ENCODE measurements at regions not wholly inside any gene's neighbourhood (a gene's known extent, or its start where the extent isn't known, plus 50 kb on each side); places are given as distances from the start of the nearest gene placed in this dataset.

- Histone ChIP-seq H3K27ac (ENCODE audit: low read depth in 2 of 2, low read length in 2 of 2) (no peak overlapping the region), H3K27me3 (ENCODE audit: control insufficient read depth in 2 of 2, insufficient read depth in 2 of 2, low read length in 2 of 2) (no peaks in the 10 kb centered on the region), H3K36me3 (ENCODE audit: control insufficient read depth in 2 of 2, insufficient read depth in 2 of 2, low read length in 2 of 2) (no peaks in the 10 kb centered on the region), H3K9me3 (ENCODE audit: control insufficient read depth in 2 of 2, low read length in 2 of 2) (no peaks in the 10 kb centered on the region), H3K4me1 (ENCODE audit: control insufficient read depth in 2 of 2, insufficient read depth in 2 of 2, low read length in 2 of 2) (peaks cover 4 to 8% of the 10 kb centered on the region in 2 donors), H3K4me3 (ENCODE audit: low read length in 2 of 2) (no peak overlapping the region), H3K9ac (ENCODE audit: low read depth in 1 of 2, low read length in 2 of 2) (no peak overlapping the region)
Measured at GRCh38 chr19:31075146-31075655, 274.0 kb downstream of the TSHZ3 start.

- Histone ChIP-seq H3K36me3 (ENCODE audit: control insufficient read depth in 2 of 2, insufficient read depth in 2 of 2, low read length in 2 of 2) (no peaks in the 10 kb centered on the region), H3K9ac (ENCODE audit: low read depth in 1 of 2, low read length in 2 of 2) (no peak overlapping the region), H3K4me1 (ENCODE audit: control insufficient read depth in 2 of 2, insufficient read depth in 2 of 2, low read length in 2 of 2) (peaks cover 4 to 8% of the 10 kb centered on the region in 2 donors), H3K9me3 (ENCODE audit: control insufficient read depth in 2 of 2, low read length in 2 of 2) (no peaks in the 10 kb centered on the region), H3K4me3 (ENCODE audit: low read length in 2 of 2) (no peak overlapping the region), H3K27me3 (ENCODE audit: control insufficient read depth in 2 of 2, insufficient read depth in 2 of 2, low read length in 2 of 2) (no peaks in the 10 kb centered on the region), H3K27ac (ENCODE audit: low read depth in 2 of 2, low read length in 2 of 2) (no peak overlapping the region)
Measured at GRCh38 chr19:31074199-31075125, 274.8 kb downstream of the TSHZ3 start.

GRCh38 chr19:31073485-31074198 is 275.6 kb downstream of the TSHZ3 start:
- H3K27ac ChIP-seq (ENCODE audit: low read depth in 2 of 2, low read length in 2 of 2) = no peak overlapping the region
- peaks cover 4 to 8% of the 10 kb centered on the region in 2 donors for H3K4me1 ChIP-seq (ENCODE audit: control insufficient read depth in 2 of 2, insufficient read depth in 2 of 2, low read length in 2 of 2)
- no peak overlapping the region for H3K9ac ChIP-seq (ENCODE audit: low read depth in 1 of 2, low read length in 2 of 2)
- H3K27me3 ChIP-seq (ENCODE audit: control insufficient read depth in 2 of 2, insufficient read depth in 2 of 2, low read length in 2 of 2) = no peaks in the 10 kb centered on the region
- H3K4me3 ChIP-seq (ENCODE audit: low read length in 2 of 2) = no peak overlapping the region
- H3K36me3 ChIP-seq (ENCODE audit: control insufficient read depth in 2 of 2, insufficient read depth in 2 of 2, low read length in 2 of 2) = no peaks in the 10 kb centered on the region
- H3K9me3 ChIP-seq (ENCODE audit: control insufficient read depth in 2 of 2, low read length in 2 of 2) = no peaks in the 10 kb centered on the region

GRCh38 chr19:31072451-31072850 is 276.8 kb downstream of the TSHZ3 start:
- H3K9ac ChIP-seq (ENCODE audit: low read depth in 1 of 2, low read length in 2 of 2) = no peak overlapping the region
- no peak overlapping the region for H3K4me3 ChIP-seq (ENCODE audit: low read length in 2 of 2)
- H3K4me1 ChIP-seq (ENCODE audit: control insufficient read depth in 2 of 2, insufficient read depth in 2 of 2, low read length in 2 of 2) = peaks cover 4 to 8% of the 10 kb centered on the region in 2 donors
- H3K27ac ChIP-seq (ENCODE audit: low read depth in 2 of 2, low read length in 2 of 2) = no peak overlapping the region
- H3K36me3 ChIP-seq (ENCODE audit: control insufficient read depth in 2 of 2, insufficient read depth in 2 of 2, low read length in 2 of 2) = no peaks in the 10 kb centered on the region
- no peaks in the 10 kb centered on the region for H3K9me3 ChIP-seq (ENCODE audit: control insufficient read depth in 2 of 2, low read length in 2 of 2)
- H3K27me3 ChIP-seq (ENCODE audit: control insufficient read depth in 2 of 2, insufficient read depth in 2 of 2, low read length in 2 of 2) = no peaks in the 10 kb centered on the region

GRCh38 chr19:31071136-31071855 is 277.9 kb downstream of the TSHZ3 start:
- peak overlapping the region in 1 of 2 donors; percentile 17 for H3K9ac ChIP-seq (ENCODE audit: low read depth in 1 of 2, low read length in 2 of 2)
- peak overlapping the region; percentile 39 for H3K27ac ChIP-seq (ENCODE audit: low read depth in 2 of 2, low read length in 2 of 2)
- H3K4me1 ChIP-seq (ENCODE audit: control insufficient read depth in 2 of 2, insufficient read depth in 2 of 2, low read length in 2 of 2) = peaks cover 4 to 8% of the 10 kb centered on the region in 2 donors
- no peaks in the 10 kb centered on the region for H3K36me3 ChIP-seq (ENCODE audit: control insufficient read depth in 2 of 2, insufficient read depth in 2 of 2, low read length in 2 of 2)
- H3K4me3 ChIP-seq (ENCODE audit: low read length in 2 of 2) = peak overlapping the region in 1 of 2 donors; percentile 40
- H3K27me3 ChIP-seq (ENCODE audit: control insufficient read depth in 2 of 2, insufficient read depth in 2 of 2, low read length in 2 of 2) = no peaks in the 10 kb centered on the region
- no peaks in the 10 kb centered on the region for H3K9me3 ChIP-seq (ENCODE audit: control insufficient read depth in 2 of 2, low read length in 2 of 2)

GRCh38 chr19:31070146-31071065 is 278.8 kb downstream of the TSHZ3 start:
- Histone ChIP-seq H3K9ac (ENCODE audit: low read depth in 1 of 2, low read length in 2 of 2) (no peak overlapping the region), H3K27ac (ENCODE audit: low read depth in 2 of 2, low read length in 2 of 2) (no peak overlapping the region), H3K4me3 (ENCODE audit: low read length in 2 of 2) (no peak overlapping the region), H3K27me3 (ENCODE audit: control insufficient read depth in 2 of 2, insufficient read depth in 2 of 2, low read length in 2 of 2) (no peaks in the 10 kb centered on the region), H3K4me1 (ENCODE audit: control insufficient read depth in 2 of 2, insufficient read depth in 2 of 2, low read length in 2 of 2) (peaks cover 4 to 8% of the 10 kb centered on the region in 2 donors), H3K9me3 (ENCODE audit: control insufficient read depth in 2 of 2, low read length in 2 of 2) (no peaks in the 10 kb centered on the region), H3K36me3 (ENCODE audit: control insufficient read depth in 2 of 2, insufficient read depth in 2 of 2, low read length in 2 of 2) (no peaks in the 10 kb centered on the region)

- no peak overlapping the region for H3K9ac ChIP-seq (ENCODE audit: low read depth in 1 of 2, low read length in 2 of 2)
- no peak overlapping the region for H3K27ac ChIP-seq (ENCODE audit: low read depth in 2 of 2, low read length in 2 of 2)
- H3K4me1 ChIP-seq (ENCODE audit: control insufficient read depth in 2 of 2, insufficient read depth in 2 of 2, low read length in 2 of 2) = peaks cover 4 to 8% of the 10 kb centered on the region in 2 donors
- no peak overlapping the region for H3K4me3 ChIP-seq (ENCODE audit: low read length in 2 of 2)
- no peaks in the 10 kb centered on the region for H3K27me3 ChIP-seq (ENCODE audit: control insufficient read depth in 2 of 2, insufficient read depth in 2 of 2, low read length in 2 of 2)
- H3K36me3 ChIP-seq (ENCODE audit: control insufficient read depth in 2 of 2, insufficient read depth in 2 of 2, low read length in 2 of 2) = no peaks in the 10 kb centered on the region
- H3K9me3 ChIP-seq (ENCODE audit: control insufficient read depth in 2 of 2, low read length in 2 of 2) = no peaks in the 10 kb centered on the region
Measured at GRCh38 chr19:31068268-31068667, 281.0 kb downstream of the TSHZ3 start.

GRCh38 chr19:31066385-31066784 is 282.9 kb downstream of the TSHZ3 start:
- H3K36me3 ChIP-seq (ENCODE audit: control insufficient read depth in 2 of 2, insufficient read depth in 2 of 2, low read length in 2 of 2) = no peaks in the 10 kb centered on the region
- no peak overlapping the region for H3K9ac ChIP-seq (ENCODE audit: low read depth in 1 of 2, low read length in 2 of 2)
- no peak overlapping the region for H3K27ac ChIP-seq (ENCODE audit: low read depth in 2 of 2, low read length in 2 of 2)

GRCh38 chr19:31064491-31064890 is 284.7 kb downstream of the TSHZ3 start:
- no peaks in the 10 kb centered on the region for H3K27me3 ChIP-seq (ENCODE audit: control insufficient read depth in 2 of 2, insufficient read depth in 2 of 2, low read length in 2 of 2)
- no peak overlapping the region for H3K4me3 ChIP-seq (ENCODE audit: low read length in 2 of 2)
- no peaks in the 10 kb centered on the region for H3K36me3 ChIP-seq (ENCODE audit: control insufficient read depth in 2 of 2, insufficient read depth in 2 of 2, low read length in 2 of 2)
- peaks cover 0 to 3% of the 10 kb centered on the region in 2 donors for H3K9me3 ChIP-seq (ENCODE audit: control insufficient read depth in 2 of 2, low read length in 2 of 2)
- no peaks in the 10 kb centered on the region for H3K4me1 ChIP-seq (ENCODE audit: control insufficient read depth in 2 of 2, insufficient read depth in 2 of 2, low read length in 2 of 2)
- H3K9ac ChIP-seq (ENCODE audit: low read depth in 1 of 2, low read length in 2 of 2) = no peak overlapping the region
- H3K27ac ChIP-seq (ENCODE audit: low read depth in 2 of 2, low read length in 2 of 2) = no peak overlapping the region

More at GRCh38 chr19:31066385-31066784, 282.9 kb downstream of the TSHZ3 start:
- Histone ChIP-seq H3K9me3 (ENCODE audit: control insufficient read depth in 2 of 2, low read length in 2 of 2) (no peaks in the 10 kb centered on the region), H3K27me3 (ENCODE audit: control insufficient read depth in 2 of 2, insufficient read depth in 2 of 2, low read length in 2 of 2) (no peaks in the 10 kb centered on the region), H3K4me1 (ENCODE audit: control insufficient read depth in 2 of 2, insufficient read depth in 2 of 2, low read length in 2 of 2) (peaks cover 0 to 2% of the 10 kb centered on the region in 2 donors), H3K4me3 (ENCODE audit: low read length in 2 of 2) (no peak overlapping the region)

Measured in mucosa of rectum (tissue), 2 donors.